Stimulated activated memory B cell treated with anti-CD40 and anti-IgM and Interleukin-4, amounts not matched to agents 10 μg/mL and 1 μg/mL and 100 μg/mL, for 72 hours (primary cell): ENCODE measurements at regions not wholly inside any gene's neighbourhood (a gene's known extent, or its start where the extent isn't known, plus 50 kb on each side); places are given as distances from the start of the nearest gene placed in this dataset.

Source experiments
- ATAC-seq: fragments of 150-1000 bp; cut with Tn5 transposase; 2 replicates; pipeline ENCODE4 v1.10.0; 2021
- H3K27ac Mint-ChIP-seq: one replicate; pipeline ENCODE4 v1.8.0; 2022; ENCODE audit warnings: mild to moderate bottlenecking, mixed read lengths
- H3K27me3 Mint-ChIP-seq: one replicate; pipeline ENCODE4 v1.8.0; 2022; ENCODE audit warnings: mixed read lengths
- H3K36me3 Mint-ChIP-seq: one replicate; pipeline ENCODE4 v1.8.0; 2022; ENCODE audit warnings: mixed read lengths
- H3K4me1 Mint-ChIP-seq: one replicate; pipeline ENCODE4 v1.8.0; 2022; ENCODE audit warnings: mixed read lengths
- H3K4me3 Mint-ChIP-seq: one replicate; pipeline ENCODE4 v1.8.0; 2022; ENCODE audit warnings: mild to moderate bottlenecking, moderate library complexity, mixed read lengths
- H3K9me3 Mint-ChIP-seq: one replicate; pipeline ENCODE4 v1.8.0; 2022; ENCODE audit warnings: mixed read lengths

GRCh38 chr2:157984866-157985265 is 108.7 kb upstream of the ACVR1 start:
- Mint-ChIP-seq H3K27ac (no peak overlapping the region), H3K4me1 (no peaks in the 10 kb centered on the region), H3K27me3 (peaks cover 74% of the 10 kb centered on the region), H3K4me3 (no peak overlapping the region), H3K36me3 (peaks cover 5% of the 10 kb centered on the region), H3K9me3 (peaks cover 7% of the 10 kb centered on the region)
- no peak for ATAC-seq

- H3K9me3 Mint-ChIP-seq = peaks cover 11% of the 10 kb centered on the region
- peaks cover 15% of the 10 kb centered on the region for H3K36me3 Mint-ChIP-seq
- no peak overlapping the region for H3K27ac Mint-ChIP-seq
- no peak for ATAC-seq
- H3K4me1 Mint-ChIP-seq = no peaks in the 10 kb centered on the region
- peaks cover 66% of the 10 kb centered on the region for H3K27me3 Mint-ChIP-seq
- no peak overlapping the region for H3K4me3 Mint-ChIP-seq
Measured at GRCh38 chr2:157980020-157980419, 103.9 kb upstream of the ACVR1 start.

DNA sequence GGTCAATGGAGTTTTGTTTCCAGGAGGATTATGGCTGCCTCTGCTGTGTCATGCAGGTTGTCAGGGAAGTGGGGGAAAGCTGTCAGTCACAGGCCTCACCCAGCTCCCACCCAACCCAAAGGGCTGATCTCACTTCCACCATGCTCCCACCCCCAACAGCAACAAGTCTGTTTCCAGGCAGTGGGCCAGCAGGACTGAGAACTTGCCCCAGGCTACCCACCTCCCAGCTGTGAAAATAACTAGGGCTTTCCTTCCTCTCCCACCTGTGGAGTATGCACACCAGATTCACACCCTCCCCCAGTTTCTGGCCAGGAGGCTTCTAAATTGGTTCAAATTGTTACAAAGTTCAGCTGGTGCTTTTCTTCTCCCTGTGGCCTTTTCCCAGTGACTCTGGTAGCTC is 95.6 kb upstream of the ACVR1 start:
- Mint-ChIP-seq H3K4me3 (no peak overlapping the region), H3K9me3 (peaks cover 3% of the 10 kb centered on the region), H3K27ac (no peak overlapping the region), H3K36me3 (no peaks in the 10 kb centered on the region), H3K4me1 (no peaks in the 10 kb centered on the region), H3K27me3 (peaks cover 10% of the 10 kb centered on the region)
- peak; percentile 53 for ATAC-seq

GRCh38 chr2:157967856-157968255 is 91.7 kb upstream of the ACVR1 start:
- Mint-ChIP-seq H3K4me3 (no peak overlapping the region), H3K27me3 (peaks cover 10% of the 10 kb centered on the region), H3K27ac (no peak overlapping the region), H3K9me3 (no peaks in the 10 kb centered on the region), H3K4me1 (no peaks in the 10 kb centered on the region), H3K36me3 (no peaks in the 10 kb centered on the region)
- no peak for ATAC-seq

DNA sequence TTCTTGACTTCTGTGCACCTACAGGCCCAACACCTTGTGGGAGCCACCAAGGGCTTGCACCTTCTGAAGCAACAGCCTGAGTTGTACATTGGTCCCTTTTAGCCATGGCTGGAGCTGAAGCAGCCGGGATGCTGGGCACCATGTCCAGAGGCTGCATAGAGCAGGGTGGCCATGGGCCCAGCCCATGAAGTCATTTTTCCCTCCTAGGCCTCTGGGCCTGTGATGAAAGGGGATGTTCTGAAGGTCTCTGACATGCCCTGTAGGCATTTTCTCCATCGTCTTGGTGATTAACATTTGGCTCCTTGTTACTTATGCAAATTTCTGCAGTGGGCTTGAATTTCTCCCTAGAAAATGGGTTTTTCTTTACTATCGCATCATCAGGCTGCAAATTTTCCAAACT is 83.1 kb upstream of the ACVR1 start:
- Mint-ChIP-seq H3K27me3 (no peaks in the 10 kb centered on the region), H3K36me3 (no peaks in the 10 kb centered on the region), H3K4me1 (no peaks in the 10 kb centered on the region), H3K9me3 (peaks cover 12% of the 10 kb centered on the region), H3K4me3 (no peak overlapping the region), H3K27ac (no peak overlapping the region)
- ATAC-seq = no peak

- Mint-ChIP-seq H3K27me3 (no peaks in the 10 kb centered on the region), H3K4me3 (no peak overlapping the region), H3K36me3 (no peaks in the 10 kb centered on the region), H3K9me3 (peaks cover 12% of the 10 kb centered on the region), H3K4me1 (no peaks in the 10 kb centered on the region), H3K27ac (no peak overlapping the region)
- ATAC-seq = no peak
Measured at GRCh38 chr2:157957596-157957995, 81.5 kb upstream of the ACVR1 start.

DNA sequence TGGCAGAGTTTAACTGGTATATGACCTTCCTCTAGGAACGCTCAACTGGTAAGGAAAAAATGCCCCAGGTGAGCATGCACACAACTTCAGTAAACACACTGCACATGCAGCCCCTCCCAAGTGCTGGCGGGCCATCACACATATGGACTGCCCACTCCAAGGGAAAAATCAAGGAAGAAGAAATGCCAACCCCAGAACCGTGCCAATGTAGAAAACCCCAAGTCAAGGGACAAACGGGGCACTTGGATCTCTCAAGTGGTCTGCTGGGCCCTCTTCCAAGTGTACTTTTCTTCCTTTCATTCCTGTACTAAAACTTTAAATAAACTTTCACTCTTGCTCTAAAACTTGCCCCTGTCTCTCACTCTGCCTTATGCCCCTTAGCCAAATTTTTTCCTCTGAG is 76.4 kb upstream of the ACVR1 start:
- Mint-ChIP-seq H3K27me3 (peaks cover 32% of the 10 kb centered on the region), H3K27ac (no peak overlapping the region), H3K4me1 (no peaks in the 10 kb centered on the region), H3K36me3 (no peaks in the 10 kb centered on the region), H3K4me3 (no peak overlapping the region), H3K9me3 (peaks cover 11% of the 10 kb centered on the region)
- ATAC-seq = no peak

DNA sequence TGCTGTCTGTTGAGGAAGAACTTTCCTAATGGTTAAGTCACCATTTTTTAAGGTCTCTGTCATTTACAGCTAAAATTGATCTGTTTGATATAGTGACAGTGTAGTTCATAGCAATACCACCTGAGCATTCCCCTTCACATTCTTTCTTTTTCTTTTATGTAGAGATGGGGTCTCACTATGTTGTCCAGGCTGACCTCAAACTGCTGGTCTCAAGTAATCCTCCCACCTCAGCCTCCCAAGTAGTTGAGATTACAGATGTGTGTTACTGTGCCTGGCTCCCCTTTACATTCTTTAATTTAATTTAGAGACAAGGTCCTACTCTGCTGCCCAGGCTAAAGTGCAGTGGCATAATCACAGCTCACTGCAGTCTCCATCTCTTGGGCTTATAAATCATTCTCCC is 72.7 kb upstream of the ACVR1 start:
- Mint-ChIP-seq H3K4me3 (no peak overlapping the region), H3K27me3 (peaks cover 32% of the 10 kb centered on the region), H3K9me3 (peaks cover 3% of the 10 kb centered on the region), H3K4me1 (no peaks in the 10 kb centered on the region), H3K36me3 (no peaks in the 10 kb centered on the region), H3K27ac (no peak overlapping the region)
- ATAC-seq = no peak

DNA sequence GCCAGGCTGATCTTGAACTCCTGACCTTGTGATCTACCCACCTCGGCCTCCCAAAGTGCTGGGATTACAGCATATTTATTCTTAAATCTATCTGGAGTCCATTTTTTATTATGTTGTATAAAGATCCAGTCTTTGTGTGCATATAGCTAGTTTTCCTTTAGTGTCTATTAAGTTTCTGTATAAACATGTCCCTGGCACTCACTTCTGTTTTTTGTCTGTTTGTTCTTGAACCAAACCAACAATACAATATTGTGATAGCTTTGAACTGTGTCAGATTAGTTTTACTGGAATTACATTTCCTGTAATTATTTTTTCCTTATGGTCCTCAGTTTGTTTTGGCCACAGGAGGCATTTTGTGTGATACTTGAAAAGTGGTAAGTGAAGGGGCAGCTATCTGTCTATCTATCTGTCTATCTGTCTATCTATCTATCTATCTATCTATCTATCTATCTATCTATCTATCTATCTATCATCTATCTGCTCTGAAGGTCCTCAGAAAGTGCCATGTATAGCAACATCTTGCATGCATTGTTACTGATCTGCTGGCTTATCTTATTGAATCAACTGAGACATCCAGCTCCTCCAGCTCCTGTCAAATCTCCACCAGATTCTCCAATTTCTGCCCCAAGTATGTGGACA is 70.9 kb upstream of the ACVR1 start:
- ATAC-seq = no peak
- Mint-ChIP-seq H3K4me3 (no peak overlapping the region), H3K9me3 (peaks cover 3% of the 10 kb centered on the region), H3K4me1 (no peaks in the 10 kb centered on the region), H3K27ac (no peak overlapping the region), H3K36me3 (no peaks in the 10 kb centered on the region), H3K27me3 (peaks cover 32% of the 10 kb centered on the region)

GRCh38 chr2:157940024-157940423 is 63.9 kb upstream of the ACVR1 start:
- Mint-ChIP-seq H3K4me3 (no peak overlapping the region), H3K27ac (no peak overlapping the region), H3K36me3 (no peaks in the 10 kb centered on the region)

DNA sequence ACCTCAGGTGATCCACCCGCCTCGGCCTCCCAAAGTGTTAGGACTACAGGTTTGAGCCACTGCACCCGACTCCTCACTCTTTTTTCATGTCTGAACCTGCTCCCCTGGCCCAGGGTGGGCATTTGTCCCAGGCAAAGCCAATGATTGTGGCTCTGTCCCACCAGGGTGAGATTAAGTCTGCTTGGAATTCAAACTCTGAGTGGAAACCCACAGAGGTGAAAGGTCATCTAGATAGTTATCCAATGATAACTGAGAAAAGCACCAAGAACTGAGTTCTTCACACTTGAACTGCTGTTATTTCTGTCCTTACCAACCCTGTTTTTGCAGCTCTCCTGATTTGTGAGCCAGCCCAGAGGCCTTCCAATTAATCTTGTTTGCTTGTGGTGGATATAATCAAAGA is 62.4 kb upstream of the ACVR1 start:
- Mint-ChIP-seq H3K4me1 (no peaks in the 10 kb centered on the region), H3K36me3 (no peaks in the 10 kb centered on the region), H3K9me3 (no peaks in the 10 kb centered on the region), H3K27ac (no peak overlapping the region), H3K4me3 (no peak overlapping the region), H3K27me3 (peaks cover 9% of the 10 kb centered on the region)
- no peak for ATAC-seq

More at GRCh38 chr2:157940024-157940423, 63.9 kb upstream of the ACVR1 start:
- H3K4me1 Mint-ChIP-seq = no peaks in the 10 kb centered on the region
- no peaks in the 10 kb centered on the region for H3K9me3 Mint-ChIP-seq
- no peaks in the 10 kb centered on the region for H3K27me3 Mint-ChIP-seq
- no peak for ATAC-seq

- Mint-ChIP-seq H3K4me1 (no peaks in the 10 kb centered on the region), H3K27ac (no peak overlapping the region), H3K36me3 (no peaks in the 10 kb centered on the region), H3K9me3 (no peaks in the 10 kb centered on the region), H3K27me3 (peaks cover 15% of the 10 kb centered on the region), H3K4me3 (no peak overlapping the region)
- ATAC-seq = no peak
Measured at GRCh38 chr2:157936406-157936805, 60.3 kb upstream of the ACVR1 start.

DNA sequence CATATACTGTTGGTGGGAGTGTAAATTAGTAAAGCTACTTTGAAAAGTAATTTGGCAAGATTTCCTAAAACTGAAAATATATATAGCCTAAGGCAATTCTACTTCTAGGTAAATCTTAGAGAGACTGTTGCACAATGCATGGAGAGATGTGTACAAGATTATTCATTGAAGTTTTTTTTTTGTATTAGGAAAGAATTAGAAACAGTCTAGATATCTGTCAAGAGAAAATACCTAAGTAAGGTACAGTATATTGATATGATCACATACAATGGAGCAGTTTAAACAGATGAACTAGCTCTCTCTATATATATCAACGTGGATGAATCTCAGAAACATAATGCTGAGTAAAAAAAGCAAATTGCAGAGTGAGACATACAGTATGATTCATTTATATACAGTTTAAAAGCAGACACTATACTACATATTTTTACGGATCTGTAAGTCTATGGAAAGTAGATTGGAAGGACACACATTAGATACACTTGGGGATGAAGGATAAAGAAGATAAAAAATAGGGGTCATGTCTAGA is 59.3 kb upstream of the ACVR1 start:
- Mint-ChIP-seq H3K27ac (no peak overlapping the region), H3K4me3 (no peak overlapping the region), H3K4me1 (no peaks in the 10 kb centered on the region), H3K27me3 (peaks cover 15% of the 10 kb centered on the region), H3K36me3 (no peaks in the 10 kb centered on the region), H3K9me3 (no peaks in the 10 kb centered on the region)
- ATAC-seq = no peak

GRCh38 chr2:157934684-157935377 is 58.7 kb upstream of the ACVR1 start:
- Mint-ChIP-seq H3K9me3 (no peaks in the 10 kb centered on the region), H3K4me3 (no peak overlapping the region), H3K36me3 (no peaks in the 10 kb centered on the region), H3K4me1 (no peaks in the 10 kb centered on the region), H3K27ac (no peak overlapping the region), H3K27me3 (peaks cover 15% of the 10 kb centered on the region)
- ATAC-seq = no peak

DNA sequence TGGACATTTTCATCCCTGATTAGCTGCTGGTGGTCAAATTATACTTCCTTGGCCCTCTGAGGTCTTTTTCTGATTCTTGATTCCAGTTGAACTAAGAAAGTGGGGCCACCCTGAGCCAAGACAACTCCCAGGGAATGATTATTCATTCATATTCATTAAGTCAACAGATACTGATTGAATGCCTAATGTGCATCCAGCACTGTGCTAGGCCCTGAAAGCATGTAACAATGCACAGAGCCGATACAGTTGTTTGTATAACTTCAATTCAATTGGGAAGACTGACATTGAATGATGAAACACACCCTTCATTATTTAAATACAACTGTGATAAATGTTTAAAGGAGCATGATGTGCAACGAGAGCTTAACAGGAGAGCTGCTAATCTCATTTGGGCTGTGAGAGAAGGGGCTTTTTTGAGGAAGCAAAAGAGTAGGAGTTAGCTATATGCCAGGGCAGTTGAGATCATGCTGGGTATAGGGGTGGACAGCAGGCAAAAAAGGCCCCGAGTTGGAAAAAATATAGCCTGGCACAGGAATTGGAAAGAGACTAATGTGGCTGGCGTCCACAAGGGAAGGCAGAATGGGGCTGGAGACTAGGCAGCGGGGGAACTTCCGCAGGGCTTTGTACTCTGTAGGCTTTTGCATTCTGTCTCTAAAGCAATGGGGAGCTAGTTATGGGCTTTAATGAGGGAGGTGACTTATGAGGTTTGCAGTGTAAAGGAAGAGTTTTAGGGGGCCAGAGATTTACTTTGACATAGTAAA is 57.2 kb upstream of the ACVR1 start:
- no peaks in the 10 kb centered on the region for H3K36me3 Mint-ChIP-seq
- H3K9me3 Mint-ChIP-seq = no peaks in the 10 kb centered on the region
- H3K27me3 Mint-ChIP-seq = peaks cover 15% of the 10 kb centered on the region
- ATAC-seq = no peak
- H3K27ac Mint-ChIP-seq = no peak overlapping the region
- no peaks in the 10 kb centered on the region for H3K4me1 Mint-ChIP-seq
- H3K4me3 Mint-ChIP-seq = no peak overlapping the region
